ENCODE measurements at regions not wholly inside any gene's neighbourhood (a gene's known extent, or its start where the extent isn't known, plus 50 kb on each side); places are given as distances from the start of the nearest gene placed in this dataset.
"Not testable (repeated sequence)": the region's sequence is repeated elsewhere in the genome, so short reads cannot be mapped to it uniquely, and the experiment has no call there.

- no peak for TF ChIP-seq CTCF (conservative IDR thresholded peaks at IDR 0.05; ENCODE audit: low read depth)
- no peak for DNase-seq (ENCODE audit: low spot score)
- ChIA-PET CTCF (no interaction called here), POLR2A (ENCODE audit: low non-redundant PET) (no interaction called here)
- no peak overlapping the region for H3K27ac ChIP-seq
Observed at GRCh38 chr6:76992553-76992952, 470.7 kb downstream of the HTR1B start.

- POLR2A ChIA-PET (ENCODE audit: low non-redundant PET): no interaction called here
- H3K27ac ChIP-seq: no peak overlapping the region
- CTCF ChIA-PET: no interaction called here
- TF ChIP-seq CTCF (conservative IDR thresholded peaks at IDR 0.05; ENCODE audit: low read depth): no peak
- peak; percentile 31 for DNase-seq (ENCODE audit: low spot score)
Observed at GRCh38 chr6:76984572-76984971, 478.7 kb downstream of the HTR1B start.

GRCh38 chr6:76982476-76983199, 480.7 kb downstream of the HTR1B start:
- no peak for TF ChIP-seq CTCF (conservative IDR thresholded peaks at IDR 0.05; ENCODE audit: low read depth)
- ChIA-PET CTCF (no interaction called here), POLR2A (ENCODE audit: low non-redundant PET) (no interaction called here)
- no peak for DNase-seq (ENCODE audit: low spot score)
- no peak overlapping the region for H3K27ac ChIP-seq

- CTCF ChIA-PET: interaction anchor here (0.6 to 0.8 kb wide), 2 partner anchors 728 to 1249 kb away, joined by 3 read pairs; no protein-coding TSS in a partner anchor
- no peak overlapping the region for H3K27ac ChIP-seq
- POLR2A ChIA-PET (ENCODE audit: low non-redundant PET): no interaction called here
Observed at GRCh38 chr6:76972474-76972873, 490.8 kb downstream of the HTR1B start.

GRCh38 chr6:76959177-76959576, 504.1 kb downstream of the HTR1B start:
- POLR2A ChIA-PET (ENCODE audit: low non-redundant PET); DNase-seq (ENCODE audit: low spot score); CTCF ChIA-PET; H3K27ac ChIP-seq: not testable (repeated sequence)

More at GRCh38 chr6:76972474-76972873, 490.8 kb downstream of the HTR1B start:
- DNase-seq (ENCODE audit: low spot score): no peak
- no peak for TF ChIP-seq CTCF (conservative IDR thresholded peaks at IDR 0.05; ENCODE audit: low read depth)

- CTCF ChIA-PET: no interaction called here
- TF ChIP-seq CTCF (conservative IDR thresholded peaks at IDR 0.05; ENCODE audit: low read depth): no peak
- DNase-seq (ENCODE audit: low spot score): no peak
- H3K27ac ChIP-seq: no peak overlapping the region
- POLR2A ChIA-PET (ENCODE audit: low non-redundant PET): no interaction called here
Observed at GRCh38 chr6:76942203-76942966, 520.9 kb downstream of the HTR1B start.

- no peak overlapping the region for H3K27ac ChIP-seq
- ChIA-PET CTCF (interaction anchor here (0.6 kb wide), 1 partner anchor 158 kb away, joined by 6 read pairs; no protein-coding TSS in a partner anchor), POLR2A (ENCODE audit: low non-redundant PET) (no interaction called here)
- DNase-seq (ENCODE audit: low spot score): no peak
- TF ChIP-seq CTCF (conservative IDR thresholded peaks at IDR 0.05; ENCODE audit: low read depth): no peak
Observed at GRCh38 chr6:76940191-76940590, 523.1 kb downstream of the HTR1B start.
